GM12875 (cell line): ENCODE measurements at regions not wholly inside any gene's neighbourhood (a gene's known extent, or its start where the extent isn't known, plus 50 kb on each side); places are given as distances from the start of the nearest gene placed in this dataset.

Experiments used
- H3K4me3 ChIP-seq: one replicate; pipeline ENCODE4 v1.5.1; 2011; ENCODE audit warnings: low read depth, low read length, control low read depth
- CTCF ChIP-seq: IDR thresholded peaks from 2 replicates; pipeline ENCODE4 v1.5.1; 2011; ENCODE audit warnings: low read depth, mild to moderate bottlenecking, control low read depth, inconsistent platforms, low read length, moderate library complexity, borderline replicate concordance; ENCODE audit not compliant: insufficient read depth

- no peak for TF ChIP-seq CTCF
- no peak overlapping the region for H3K4me3 ChIP-seq
Measured at GRCh38 chr5:91528831-91529230, 145.7 kb upstream of the ARRDC3 start.

GRCh38 chr5:91521785-91522184, 138.7 kb upstream of the ARRDC3 start:
- TF ChIP-seq CTCF: no peak
- no peak overlapping the region for H3K4me3 ChIP-seq

- H3K4me3 ChIP-seq: no peak overlapping the region
- no peak for TF ChIP-seq CTCF
Measured at GRCh38 chr5:91521334-91521733, 138.2 kb upstream of the ARRDC3 start.

- TF ChIP-seq CTCF: no peak
- no peak overlapping the region for H3K4me3 ChIP-seq
Measured at GRCh38 chr5:91514400-91514799, 131.3 kb upstream of the ARRDC3 start.

GRCh38 chr5:91503321-91503720, 120.2 kb upstream of the ARRDC3 start:
- no peak for TF ChIP-seq CTCF
- no peak overlapping the region for H3K4me3 ChIP-seq

- no peak for TF ChIP-seq CTCF
- no peak overlapping the region for H3K4me3 ChIP-seq
Measured at GRCh38 chr5:91500758-91501157, 117.6 kb upstream of the ARRDC3 start.

- TF ChIP-seq CTCF: peak; percentile 28; the same call in 1 of the 2 replicates
- H3K4me3 ChIP-seq: no peak overlapping the region
Measured at GRCh38 chr5:91499943-91500531, 116.9 kb upstream of the ARRDC3 start.
